T-helper 2 cell (primary cell): ENCODE measurements at regions not wholly inside any gene's neighbourhood (a gene's known extent, or its start where the extent isn't known, plus 50 kb on each side); places are given as distances from the start of the nearest gene placed in this dataset.
"Not testable (repeated sequence)": the region's sequence is repeated elsewhere in the genome, so short reads cannot be mapped to it uniquely, and the experiment has no call there.

ENCODE experiments used
- DNase-seq, 5 experiments: peaks; one replicate each; pipeline versions ENCODE4 v3.0.0 to v3.0.0-alpha.2; 2012 to 2022

DNA sequence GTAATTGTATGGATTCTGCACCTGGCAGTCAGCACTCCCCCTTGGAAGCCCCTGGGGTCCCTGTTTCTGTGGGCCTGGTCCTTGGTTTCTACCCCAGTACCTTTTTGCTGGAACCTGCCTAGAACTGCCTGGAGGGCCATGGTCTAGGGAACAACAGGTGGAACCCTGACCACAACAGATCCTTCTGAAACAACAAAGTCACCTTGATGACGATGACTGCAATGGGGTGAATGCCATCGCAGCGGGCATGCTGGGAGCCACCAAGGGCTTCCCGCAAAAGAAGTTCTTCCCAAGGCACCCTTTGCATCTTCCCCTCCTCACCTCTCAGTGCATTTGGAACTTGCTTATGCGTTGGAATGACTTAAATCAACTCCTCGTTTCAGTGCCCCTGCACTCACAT is 129.0 kb upstream of the OR4C13 start:
- DNase-seq: not testable (repeated sequence)

DNA sequence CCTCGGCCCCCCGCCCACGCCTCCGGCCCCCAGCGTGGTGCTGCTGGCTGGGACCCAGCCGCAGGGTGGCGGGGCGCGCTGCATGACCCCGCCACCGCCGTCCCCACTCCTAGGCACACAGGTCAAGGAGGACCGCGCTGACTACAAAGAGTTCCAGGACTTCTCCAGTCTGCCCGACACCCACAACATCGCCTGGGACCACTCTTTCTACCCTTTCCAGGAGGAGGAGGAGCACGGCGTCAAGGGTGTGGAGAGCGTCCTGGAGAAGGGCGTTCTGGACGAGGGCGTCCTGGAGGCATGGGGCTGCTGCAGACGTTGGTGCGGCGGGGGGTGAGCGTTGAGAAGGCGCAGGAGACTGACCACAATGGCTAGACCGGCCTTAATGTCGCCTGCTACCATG is 101.7 kb upstream of the OR4C13 start:
- not testable (repeated sequence) for DNase-seq

DNA sequence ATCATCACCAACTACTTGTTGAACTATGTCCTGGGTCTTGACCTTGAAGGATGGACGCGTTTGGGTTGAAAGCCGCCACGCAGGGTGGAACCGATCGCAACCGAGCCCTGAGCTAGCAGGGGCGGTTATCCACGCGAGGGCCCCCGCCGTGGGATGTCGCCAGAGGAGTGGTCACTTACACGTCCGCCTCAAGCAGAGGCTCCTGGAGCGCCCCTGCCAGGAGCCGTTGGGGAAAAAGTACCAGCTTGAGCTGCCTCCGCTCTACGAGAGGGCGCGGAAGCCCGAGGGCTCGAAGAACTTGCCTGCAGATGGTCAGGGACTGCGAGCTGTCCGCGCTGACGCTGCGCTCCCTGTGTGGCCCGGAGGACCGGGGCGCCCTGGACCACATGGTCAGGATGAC is 100.7 kb upstream of the OR4C13 start:
- DNase-seq: no peak

DNA sequence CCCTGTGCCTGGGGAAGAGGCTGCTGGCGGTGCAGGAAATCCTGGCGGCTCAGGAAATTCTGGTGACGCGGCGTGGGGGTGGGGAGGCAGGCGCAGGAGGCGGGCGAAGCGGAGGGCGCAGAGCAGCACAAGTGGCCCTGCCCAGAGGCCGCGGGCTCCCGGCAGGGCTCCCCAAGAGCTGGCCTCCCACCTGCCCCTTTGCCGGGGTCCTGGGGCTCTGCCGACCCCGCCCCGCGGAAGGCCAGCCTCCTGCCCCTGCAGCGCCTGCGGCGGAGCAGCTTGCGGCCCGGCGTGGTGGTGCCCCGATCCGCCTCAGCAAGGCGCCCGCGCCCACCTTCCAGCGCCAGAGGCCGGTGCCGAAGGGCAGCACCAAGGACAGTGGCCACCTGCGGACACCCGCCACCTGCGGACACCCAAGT is 100.2 kb upstream of the OR4C13 start:
- DNase-seq: no peak

GRCh38 chr11:49888875-49889274 is 63.3 kb upstream of the OR4C13 start:
- DNase-seq: not testable (repeated sequence)

DNA sequence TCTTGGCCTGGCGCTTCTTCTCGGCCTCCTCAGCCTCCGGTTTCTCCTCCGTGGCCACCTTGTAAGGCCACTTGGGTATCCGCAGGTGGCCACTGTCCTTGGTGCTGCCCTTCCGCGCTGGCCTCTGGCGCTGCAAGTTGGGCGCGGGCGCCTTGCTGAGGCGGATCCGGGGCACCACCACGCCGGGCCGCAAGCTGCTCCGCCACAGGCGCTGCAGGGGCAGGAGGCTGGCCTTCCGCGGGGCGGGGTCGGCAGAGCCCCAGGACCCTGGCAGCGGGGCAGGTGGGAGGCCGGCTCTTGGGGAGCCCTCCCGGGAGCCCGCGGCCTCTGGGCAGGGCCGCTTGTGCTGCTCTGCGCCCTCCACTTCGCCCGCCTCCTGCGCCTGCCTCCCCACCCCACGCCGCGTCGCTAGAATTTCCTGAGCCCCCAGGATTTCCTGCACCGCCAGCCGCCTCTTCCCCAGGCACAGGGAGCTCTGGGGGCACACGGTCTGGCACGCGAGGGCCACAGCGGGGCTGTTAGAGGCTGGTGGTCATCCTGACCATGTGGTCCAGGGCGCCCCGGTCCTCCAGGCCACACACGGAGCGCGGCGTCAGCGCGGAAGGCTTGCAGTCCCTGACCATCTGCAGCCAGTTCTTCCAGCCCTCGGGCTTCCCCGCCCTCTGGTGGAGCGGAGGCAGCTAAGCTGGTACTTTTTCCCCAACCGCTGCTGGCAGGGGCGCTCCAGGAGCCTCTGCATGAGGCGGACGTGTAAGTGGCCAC is 60.1 kb upstream of the OR4C13 start:
- DNase-seq: not testable (repeated sequence)

DNA sequence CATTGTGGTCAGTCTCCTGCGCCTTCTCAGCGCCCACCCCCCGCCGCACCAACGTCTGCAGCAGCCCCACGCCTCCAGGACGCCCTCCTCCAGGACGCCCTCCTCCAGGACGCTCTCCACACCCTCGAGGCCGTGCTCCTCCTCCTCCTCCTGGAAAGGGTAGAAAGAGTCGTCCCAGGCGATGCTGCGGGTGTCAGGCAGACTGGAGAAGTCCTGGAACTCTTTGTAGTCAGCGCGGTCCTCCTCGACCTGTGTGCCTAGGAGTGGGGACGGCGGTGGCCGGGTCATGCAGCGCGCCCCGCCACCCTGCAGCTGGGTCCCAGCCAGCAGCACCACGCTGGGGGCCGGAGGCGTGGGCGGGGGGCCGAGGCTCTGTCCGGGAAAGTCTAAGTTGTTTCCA is 58.7 kb upstream of the OR4C13 start:
- DNase-seq: not testable (repeated sequence)
